Bone marrow (tissue), 2 donors: ENCODE measurements at regions not wholly inside any gene's neighbourhood (a gene's known extent, or its start where the extent isn't known, plus 50 kb on each side); places are given as distances from the start of the nearest gene placed in this dataset.
A peak's percentile ranks its signal among the peaks of the same experiment; 100 is the strongest.

Experiments used
- DNase-seq, 2 donors: peaks; one replicate each; lab custom pipeline; 2025; lab: John Stamatoyannopoulos, UW

DNA sequence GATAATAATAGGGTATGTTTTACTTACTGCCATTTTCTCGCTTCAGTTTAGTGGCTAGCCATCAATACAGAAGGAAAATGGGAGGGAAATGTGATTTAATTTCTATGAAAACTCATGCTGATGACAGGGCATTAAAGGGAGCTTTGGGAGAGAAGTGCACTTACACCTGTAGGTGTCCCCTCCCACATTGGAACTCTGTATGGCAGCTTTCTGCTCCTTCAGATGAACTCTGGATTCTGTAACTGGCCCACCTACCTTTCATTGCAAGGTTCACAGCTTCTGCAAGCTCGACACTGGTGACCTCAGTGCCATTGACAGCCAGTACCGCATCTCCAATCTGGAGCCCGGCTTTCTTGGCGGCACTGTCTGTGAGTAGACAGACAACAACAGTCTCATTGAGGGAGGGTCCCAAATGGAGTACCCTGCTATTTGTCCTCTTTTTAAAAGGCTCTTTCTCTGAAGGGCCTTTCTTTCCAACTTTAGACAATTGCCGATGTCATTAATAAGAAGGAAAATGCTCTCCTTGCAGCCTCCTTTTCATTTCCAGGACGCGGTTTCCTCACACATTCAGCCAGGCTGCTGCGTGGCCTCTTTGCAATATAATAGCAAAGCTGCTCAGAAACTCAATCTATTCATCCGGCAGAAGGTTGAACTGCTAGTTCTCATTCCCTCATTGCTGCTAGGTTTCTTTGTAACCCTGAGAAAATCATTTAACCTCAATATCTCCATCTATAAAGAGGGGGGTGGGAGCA lies 63.6 kb downstream of the NUDT12 start:
- DNase-seq: no peak

DNA sequence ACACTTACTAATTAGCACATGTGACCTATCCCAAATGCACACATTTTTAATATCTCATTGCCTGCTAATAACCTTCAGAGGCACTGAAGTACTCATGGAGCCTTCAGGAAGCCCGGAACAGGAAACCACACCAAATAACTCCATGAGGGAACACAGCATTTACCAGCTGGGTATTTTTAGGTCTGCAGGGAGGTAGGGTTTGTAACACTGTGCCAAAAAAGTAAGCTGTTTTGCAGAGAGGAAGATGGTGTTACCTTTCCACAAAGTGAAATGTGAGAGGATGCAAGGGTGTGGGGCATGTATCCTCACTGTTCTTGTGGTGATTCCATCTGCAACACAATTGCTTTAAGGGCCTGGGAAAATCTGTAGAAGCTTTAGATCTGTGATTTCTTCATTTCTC lies 64.4 kb downstream of the NUDT12 start:
- no peak for DNase-seq

- no peak for DNase-seq
These were observed 64.8 kb downstream of the NUDT12 start for GRCh38 chr5:103497781-103498180.

- no peak for DNase-seq
These were observed 72.4 kb downstream of the NUDT12 start for GRCh38 chr5:103490030-103490739.

DNA sequence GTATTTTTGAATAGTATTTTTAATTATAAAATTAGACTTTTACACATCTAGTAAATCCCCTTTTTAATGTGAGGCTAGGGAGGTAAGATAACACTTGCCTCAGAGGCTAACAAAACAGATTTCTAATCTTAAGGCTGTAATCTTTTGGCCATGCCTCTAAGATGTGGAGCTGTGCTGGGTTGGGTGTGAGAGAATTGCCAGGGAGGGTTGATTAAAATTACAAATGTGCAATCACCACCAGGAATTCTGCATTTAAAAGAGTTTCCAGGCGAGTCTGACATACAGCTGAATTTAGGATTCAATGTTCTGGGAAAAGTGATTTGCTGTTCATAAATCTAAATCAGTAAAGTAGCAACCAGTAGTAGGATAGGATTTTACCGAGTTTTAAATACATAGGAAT lies 73.3 kb downstream of the NUDT12 start:
- no peak for DNase-seq

GRCh38 chr5:103487822-103488493 lies 74.6 kb downstream of the NUDT12 start:
- DNase-seq: no peak

DNA sequence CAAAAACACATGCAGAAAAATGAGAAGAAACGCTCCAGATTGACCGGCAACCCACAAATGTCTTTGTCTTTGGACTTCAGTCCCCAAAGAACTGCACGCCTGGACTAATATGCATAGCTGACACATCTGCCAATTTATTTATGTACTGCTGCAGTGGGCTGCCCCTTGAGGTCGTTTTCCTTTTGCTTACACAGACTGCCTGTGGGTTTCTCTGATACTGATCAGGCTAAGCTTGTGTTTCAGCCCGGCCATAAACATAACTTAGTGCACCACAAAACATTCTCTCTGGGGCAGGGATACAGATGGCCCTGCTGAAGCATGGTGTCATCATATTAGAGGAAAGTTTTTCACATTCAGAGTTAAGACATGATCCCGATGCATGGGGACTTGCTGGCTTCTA lies 75.4 kb downstream of the NUDT12 start:
- no peak for DNase-seq

- DNase-seq: no peak
These were observed 75.8 kb downstream of the NUDT12 start for GRCh38 chr5:103486739-103487138.

- no peak for DNase-seq
These were observed 82.3 kb downstream of the NUDT12 start for GRCh38 chr5:103480246-103480645.

DNA sequence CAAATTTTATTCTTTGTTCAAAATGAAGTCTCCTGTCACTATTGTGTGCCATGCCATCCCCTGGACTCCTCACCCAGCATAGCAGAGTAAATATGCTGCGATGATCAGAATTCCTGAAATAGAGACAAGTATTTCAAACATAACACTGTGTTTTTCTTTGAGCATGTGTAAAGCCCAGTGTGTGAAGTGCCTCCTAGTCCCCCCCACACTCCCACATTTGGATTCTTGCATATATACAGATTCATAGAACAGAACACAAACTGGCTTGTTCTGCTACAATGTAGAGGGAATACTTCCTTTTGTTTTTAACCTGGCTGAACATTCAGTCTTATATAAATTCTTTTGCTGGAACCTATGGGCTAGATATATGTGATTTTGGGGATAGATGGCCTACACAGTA lies 84.9 kb downstream of the NUDT12 start:
- DNase-seq: no peak

- no peak for DNase-seq
These were observed 85.8 kb downstream of the NUDT12 start for GRCh38 chr5:103476811-103477210.

GRCh38 chr5:103475629-103476240 lies 86.9 kb downstream of the NUDT12 start:
- DNase-seq: peak in 1 of 2 donors; percentile 27

DNA sequence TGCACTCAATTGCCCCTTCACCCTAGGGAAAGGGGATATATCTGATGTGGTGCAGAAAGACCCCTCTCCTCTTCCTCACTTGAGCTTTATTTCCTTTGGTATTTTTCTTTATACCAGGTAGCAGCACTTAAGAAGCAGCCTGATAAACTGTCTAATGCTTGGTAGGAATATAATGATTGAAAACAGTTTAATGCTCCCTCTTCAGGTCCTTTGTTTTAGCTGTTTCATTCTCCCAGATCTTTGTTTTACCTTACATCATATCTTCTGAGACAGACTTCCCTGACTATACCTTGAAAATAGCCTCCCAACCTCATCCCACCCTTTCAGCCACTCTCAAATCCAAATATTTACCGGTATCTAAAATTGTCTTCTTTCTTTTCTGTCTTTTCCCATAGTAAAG lies 87.9 kb downstream of the NUDT12 start:
- no peak for DNase-seq

- no peak for DNase-seq
These were observed 88.9 kb downstream of the NUDT12 start for GRCh38 chr5:103473725-103474124.

GRCh38 chr5:103472830-103473229 lies 89.8 kb downstream of the NUDT12 start:
- no peak for DNase-seq

DNA sequence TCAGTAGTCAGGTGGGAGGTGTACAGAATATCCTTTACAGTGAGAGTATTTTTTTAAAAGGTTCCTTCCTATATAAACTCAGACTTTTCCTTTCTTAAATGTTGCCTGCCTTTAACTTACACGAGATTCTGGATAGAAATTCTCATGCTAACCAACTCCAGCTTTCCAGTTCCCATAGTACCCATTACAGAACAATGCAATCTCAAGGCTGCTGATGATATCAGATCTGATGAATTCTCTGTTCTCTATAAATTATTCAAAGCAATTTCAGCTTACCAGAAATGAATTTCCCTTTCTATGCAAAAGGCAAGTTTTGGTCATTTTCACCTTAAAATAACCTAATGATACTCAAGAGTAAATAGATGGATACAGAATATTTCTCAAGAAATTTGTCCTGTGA lies 90.3 kb downstream of the NUDT12 start:
- no peak for DNase-seq

DNA sequence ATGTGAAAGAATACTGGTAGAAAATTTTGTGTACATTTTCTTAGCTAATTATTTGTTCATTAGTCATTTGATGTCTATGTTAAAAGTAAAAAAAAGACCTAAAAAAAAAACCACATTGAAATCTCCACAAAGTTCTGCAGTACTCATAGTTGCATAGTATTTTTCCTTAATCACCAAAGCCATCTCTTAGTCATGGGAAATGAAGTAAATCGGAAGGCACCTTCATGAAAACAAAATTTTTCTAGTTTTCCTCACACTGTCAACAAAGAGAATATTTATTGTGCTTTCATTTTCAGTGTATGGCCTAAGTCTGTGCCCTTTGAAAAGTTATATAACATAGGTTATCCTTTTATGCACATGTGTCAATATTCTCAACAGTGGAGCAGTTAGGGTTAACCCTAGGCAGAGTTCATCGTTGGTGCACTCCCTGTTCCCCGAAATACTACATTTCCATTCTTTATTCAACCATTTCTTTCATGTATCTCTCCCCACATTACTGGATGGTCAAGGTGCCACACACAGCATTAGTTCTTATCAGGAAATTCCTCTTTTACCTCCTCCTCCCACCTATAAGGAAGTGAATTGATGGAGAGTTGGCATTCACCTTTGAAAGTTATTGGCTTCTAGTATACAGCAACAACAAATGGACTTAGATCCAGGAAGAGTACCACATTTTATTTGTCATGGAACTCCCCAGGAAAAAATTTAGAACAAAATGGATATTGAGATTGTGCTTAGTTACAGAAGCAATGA lies 93.1 kb downstream of the NUDT12 start:
- DNase-seq: no peak

- no peak for DNase-seq
These were observed 94.8 kb downstream of the NUDT12 start for GRCh38 chr5:103467831-103468230.

- DNase-seq: no peak
These were observed 96.1 kb downstream of the NUDT12 start for GRCh38 chr5:103466495-103466894.

DNA sequence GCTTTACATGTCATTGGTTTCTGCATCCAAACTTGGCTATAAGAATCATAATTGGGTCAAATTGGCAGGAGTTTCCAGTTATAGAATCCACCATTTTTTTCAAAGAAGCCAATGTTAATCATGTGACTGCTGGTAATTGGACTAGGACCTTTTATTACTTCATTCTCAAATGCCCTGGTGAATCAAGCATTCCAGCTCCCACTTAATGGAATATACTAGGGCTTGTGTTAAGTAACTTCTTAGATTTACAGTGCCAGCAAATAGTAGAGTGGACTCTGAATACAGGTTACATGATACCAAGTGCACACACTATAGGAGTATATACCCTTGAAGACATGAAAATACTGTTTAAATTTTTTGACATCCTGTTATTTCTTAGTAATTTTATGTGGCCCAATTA lies 96.7 kb downstream of the NUDT12 start:
- no peak for DNase-seq

DNA sequence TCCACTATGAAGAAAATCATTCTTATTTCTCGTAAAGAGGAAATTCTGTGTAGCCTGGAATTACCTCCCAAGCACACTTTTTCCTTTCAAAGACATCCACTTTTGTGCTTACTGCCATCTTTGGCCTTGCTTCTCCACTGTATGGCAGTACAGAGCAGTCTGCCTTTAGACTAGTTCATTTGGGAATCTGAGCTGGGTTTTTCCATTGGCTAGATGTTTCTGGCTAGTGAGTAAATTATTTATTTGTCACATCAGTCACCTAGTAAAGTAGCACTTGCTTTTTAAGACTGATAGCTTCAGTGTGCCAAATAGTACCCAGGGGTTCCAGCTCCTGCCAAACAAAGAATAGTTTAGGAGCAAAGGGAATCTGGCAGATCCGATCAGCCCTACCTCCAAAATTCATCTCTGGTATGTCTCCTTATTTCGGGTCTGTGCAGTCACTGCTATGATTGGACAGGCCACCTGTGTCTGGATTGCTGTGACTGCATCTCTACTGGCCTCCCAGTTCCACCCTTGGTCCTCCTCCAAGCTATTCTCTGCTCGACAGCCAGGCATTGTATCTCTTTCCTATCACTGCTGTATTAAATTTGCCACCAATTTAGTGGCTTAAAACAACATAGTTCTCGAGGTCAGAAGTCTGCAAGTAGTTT lies 97.6 kb downstream of the NUDT12 start:
- no peak for DNase-seq
